ENCODE measurements at regions not wholly inside any gene's neighbourhood (a gene's known extent, or its start where the extent isn't known, plus 50 kb on each side); places are given as distances from the start of the nearest gene placed in this dataset.

DNA sequence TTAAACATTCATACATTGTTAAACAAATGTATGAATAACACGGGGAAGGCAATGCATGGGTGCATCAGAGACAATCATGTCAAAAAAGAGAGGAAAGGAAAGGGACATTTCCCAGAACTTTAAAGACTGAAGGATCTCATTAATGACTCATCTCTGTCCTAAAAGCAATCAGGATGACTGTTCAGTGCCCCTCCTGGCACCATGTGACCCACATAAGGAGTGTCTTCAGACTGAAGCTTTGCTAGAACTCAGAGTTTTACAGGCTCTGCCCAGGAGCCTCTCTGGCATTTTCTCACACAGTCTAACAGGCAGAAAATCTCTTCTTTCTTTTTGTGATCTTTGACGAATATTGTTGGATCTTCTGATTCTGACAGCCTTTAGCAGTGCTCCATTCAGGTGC is 315.3 kb downstream of the OTUD1 start:
- no peak for TF ChIP-seq POLR2A (IDR thresholded peaks at IDR 0.05)
- TF ChIP-seq, protein P1, sequence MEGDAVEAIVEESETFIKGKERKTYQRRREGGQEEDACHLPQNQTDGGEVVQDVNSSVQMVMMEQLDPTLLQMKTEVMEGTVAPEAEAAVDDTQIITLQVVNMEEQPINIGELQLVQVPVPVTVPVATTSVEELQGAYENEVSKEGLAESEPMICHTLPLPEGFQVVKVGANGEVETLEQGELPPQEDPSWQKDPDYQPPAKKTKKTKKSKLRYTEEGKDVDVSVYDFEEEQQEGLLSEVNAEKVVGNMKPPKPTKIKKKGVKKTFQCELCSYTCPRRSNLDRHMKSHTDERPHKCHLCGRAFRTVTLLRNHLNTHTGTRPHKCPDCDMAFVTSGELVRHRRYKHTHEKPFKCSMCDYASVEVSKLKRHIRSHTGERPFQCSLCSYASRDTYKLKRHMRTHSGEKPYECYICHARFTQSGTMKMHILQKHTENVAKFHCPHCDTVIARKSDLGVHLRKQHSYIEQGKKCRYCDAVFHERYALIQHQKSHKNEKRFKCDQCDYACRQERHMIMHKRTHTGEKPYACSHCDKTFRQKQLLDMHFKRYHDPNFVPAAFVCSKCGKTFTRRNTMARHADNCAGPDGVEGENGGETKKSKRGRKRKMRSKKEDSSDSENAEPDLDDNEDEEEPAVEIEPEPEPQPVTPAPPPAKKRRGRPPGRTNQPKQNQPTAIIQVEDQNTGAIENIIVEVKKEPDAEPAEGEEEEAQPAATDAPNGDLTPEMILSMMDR (IDR thresholded peaks at IDR 0.05): no peak
- TF ChIP-seq POLR2AphosphoS5 (IDR thresholded peaks at IDR 0.05): no peak
- no peak for TF ChIP-seq EP300 (IDR thresholded peaks at IDR 0.05)
